Midbrain (tissue), 1 donor: ENCODE measurements at regions not wholly inside any gene's neighbourhood (a gene's known extent, or its start where the extent isn't known, plus 50 kb on each side); places are given as distances from the start of the nearest gene placed in this dataset.

Experiments used
- DNase-seq: peaks from one replicate; lab custom pipeline; 2025; lab: John Stamatoyannopoulos, UW

DNA sequence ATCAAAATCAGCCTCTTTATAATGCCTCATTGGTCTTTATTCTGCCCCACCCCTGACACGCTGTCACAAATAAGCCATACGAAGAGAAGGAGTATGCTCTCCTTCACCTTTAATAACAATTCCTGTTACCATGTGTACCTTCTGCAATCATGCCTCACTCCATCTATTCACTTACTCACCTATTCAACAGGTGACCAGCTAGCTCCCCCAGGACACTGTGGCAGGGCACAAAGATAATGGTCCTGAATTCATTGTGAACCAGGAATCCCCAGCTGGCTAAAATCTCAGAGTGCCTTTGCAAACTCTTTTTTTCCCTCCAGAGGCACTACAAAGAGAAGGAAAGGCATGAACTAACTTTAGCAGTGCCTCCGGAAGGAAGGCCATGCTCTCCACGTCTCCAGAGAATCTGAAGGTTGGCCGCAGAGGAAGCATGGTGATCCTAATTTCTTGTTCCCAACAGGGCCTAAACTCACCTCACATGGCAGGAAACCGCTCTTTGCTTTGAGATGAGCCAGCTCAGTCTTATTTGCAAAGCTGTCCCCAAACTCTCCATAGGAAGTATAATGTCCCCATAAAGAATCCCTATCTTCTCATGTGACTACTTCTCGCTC lies 590.3 kb downstream of the BUD13 start:
- no peak for DNase-seq

GRCh38 chr11:116180806-116181600 lies 591.8 kb downstream of the BUD13 start:
- no peak for DNase-seq

DNA sequence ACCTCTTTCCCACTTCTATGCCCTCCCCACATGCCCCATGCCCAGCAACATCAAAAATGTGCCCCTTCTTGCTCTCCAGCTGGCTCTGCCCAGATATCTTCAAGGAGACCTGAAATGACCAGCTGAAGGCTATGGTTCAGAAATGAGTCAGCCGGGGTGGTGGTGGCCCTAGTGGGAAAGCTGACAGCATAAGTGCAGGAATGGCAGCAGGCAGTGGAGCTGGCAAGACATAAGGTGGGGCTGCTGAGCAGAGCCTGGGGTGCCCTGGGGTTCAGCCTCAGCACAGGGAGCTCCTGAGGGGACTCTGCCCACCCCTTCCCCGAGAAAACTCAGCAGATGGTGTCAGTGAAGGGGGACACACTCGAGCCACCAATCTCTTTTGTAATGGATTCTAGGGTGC lies 593.4 kb downstream of the BUD13 start:
- no peak for DNase-seq

- no peak for DNase-seq
Measured at GRCh38 chr11:116177521-116178210, 595.1 kb downstream of the BUD13 start.

DNA sequence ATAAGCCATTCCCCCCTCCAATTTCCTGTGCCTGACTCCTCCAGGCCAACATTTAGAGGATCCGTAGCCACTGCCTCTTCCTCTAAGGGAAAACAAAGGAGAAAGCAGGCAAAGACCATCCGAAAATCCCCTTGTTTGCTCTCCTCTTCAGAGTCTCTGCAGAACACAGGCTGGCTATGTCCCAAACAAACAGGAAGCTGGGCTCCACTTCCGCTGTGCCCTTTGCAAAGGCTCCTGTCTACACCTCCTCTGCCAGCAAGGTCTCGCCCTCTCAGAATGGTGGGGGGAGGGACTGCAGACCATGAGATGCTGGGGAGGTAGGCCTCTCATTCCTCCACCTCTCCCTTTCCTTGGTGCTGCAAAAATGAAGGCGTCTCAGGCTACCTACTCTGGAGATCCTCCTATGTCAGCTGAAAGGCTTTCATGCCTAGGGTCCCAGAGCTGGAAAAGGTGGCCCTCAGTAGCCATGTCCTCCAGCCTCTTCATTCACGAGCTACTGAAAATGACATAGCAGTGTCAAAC lies 596.2 kb downstream of the BUD13 start:
- DNase-seq, result no peak

DNA sequence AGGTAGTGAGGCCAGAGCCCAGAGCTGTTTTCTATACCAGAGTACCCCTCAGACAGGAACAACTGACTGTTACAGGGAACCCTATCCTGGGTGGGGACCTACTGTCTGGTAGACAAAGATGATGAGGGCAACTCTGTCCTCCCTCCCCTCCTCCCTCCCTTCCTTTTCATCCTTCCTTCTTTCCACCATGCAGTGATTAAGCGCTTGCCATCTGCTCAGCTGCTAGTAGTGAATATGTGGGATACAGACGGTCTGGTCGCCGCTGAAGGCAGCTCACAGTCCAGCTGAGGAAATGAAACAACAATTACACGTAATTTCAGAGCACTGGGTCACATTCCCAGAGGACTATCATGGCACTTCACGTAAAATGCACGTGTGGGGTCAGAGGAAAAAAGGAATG lies 597.1 kb downstream of the BUD13 start:
- DNase-seq, result no peak

DNA sequence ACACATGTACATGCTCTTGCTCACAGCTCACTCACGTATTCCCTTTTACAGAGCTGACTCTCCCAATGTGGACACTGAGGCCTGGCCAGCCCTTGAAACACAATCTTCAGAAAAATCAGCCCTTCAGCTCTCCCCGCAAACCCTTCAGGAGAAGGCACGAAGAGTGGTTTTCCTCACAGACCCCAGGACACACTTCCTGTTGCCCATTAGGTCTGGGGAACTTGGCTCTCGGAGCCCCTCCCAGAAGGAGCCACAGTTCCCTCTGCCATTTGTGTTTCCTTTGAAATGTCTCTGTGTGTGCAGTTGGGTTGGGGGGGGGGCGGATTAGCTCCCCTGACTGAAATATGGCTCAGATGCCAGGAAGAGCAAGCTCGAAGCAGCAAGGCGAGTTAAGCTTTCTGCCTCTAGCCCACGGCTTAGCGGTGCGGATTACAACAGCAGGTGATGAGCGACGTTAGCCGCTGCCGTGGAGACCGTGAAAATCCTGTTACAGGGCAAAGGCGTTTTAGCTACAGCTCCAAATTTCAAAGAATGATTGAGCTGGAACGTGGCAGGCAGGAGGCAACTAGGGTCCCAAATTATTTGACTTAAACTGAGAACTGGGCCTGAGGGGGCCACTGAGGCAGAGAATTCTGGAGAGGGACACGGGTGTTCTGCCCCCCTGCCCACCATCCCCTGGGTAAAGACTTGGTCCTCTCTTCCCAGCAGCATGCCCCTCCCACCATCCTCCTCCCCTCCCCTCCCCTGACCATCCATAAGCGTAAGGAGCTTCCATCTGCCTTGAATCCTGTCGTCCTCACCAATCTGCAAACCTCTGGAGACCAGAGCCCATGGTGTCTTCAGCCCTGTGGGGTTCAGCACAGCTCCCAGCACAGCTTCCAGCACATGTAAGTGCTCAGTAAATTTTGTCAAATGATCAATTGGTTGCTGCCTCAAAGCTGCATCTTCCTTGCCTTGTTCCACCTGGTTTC lies 598.6 kb downstream of the BUD13 start:
- DNase-seq, result no peak

DNA sequence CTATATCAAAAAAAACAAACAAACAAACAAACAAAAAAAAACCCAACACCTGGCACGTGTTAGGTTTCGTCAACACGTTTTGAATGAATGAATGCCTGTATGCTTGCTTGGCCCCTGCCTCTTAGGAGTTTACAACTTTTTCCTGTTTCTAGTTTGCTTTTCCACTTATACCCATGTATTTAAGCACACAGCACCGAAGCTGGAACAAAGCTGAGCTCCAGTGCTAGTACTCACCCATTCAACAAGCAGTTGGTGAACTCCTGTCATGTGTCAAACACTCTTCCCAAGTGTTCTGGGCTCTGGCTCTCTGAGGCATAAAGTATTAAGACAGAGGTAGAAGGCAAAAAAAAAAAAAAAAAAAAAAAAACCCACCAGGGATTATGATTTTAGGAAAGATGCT lies 599.3 kb downstream of the BUD13 start:
- no peak for DNase-seq

- no peak for DNase-seq
Measured at GRCh38 chr11:116172851-116173250, 599.9 kb downstream of the BUD13 start.

DNA sequence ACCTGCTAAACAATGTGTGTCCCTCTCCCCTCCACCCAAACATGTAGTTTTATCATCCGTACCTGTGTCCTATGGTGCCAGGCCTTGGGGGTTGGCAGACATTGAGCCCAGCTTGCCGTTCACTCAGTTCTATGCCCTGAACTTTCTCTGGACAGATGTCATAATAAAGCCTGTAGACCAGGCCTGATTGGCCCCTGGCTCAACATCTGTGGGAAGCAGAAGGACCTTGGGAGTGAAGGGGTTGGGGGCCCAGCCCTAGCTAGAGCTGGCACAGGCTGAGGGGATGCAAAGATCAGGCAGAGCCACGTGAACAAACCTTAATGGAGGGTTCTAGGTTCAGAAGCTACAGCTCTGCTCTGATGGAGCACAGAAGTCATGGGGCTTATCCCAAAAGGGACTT lies 600.6 kb downstream of the BUD13 start:
- no peak for DNase-seq

- no peak for DNase-seq
Measured at GRCh38 chr11:116171271-116172140, 601.3 kb downstream of the BUD13 start.

DNA sequence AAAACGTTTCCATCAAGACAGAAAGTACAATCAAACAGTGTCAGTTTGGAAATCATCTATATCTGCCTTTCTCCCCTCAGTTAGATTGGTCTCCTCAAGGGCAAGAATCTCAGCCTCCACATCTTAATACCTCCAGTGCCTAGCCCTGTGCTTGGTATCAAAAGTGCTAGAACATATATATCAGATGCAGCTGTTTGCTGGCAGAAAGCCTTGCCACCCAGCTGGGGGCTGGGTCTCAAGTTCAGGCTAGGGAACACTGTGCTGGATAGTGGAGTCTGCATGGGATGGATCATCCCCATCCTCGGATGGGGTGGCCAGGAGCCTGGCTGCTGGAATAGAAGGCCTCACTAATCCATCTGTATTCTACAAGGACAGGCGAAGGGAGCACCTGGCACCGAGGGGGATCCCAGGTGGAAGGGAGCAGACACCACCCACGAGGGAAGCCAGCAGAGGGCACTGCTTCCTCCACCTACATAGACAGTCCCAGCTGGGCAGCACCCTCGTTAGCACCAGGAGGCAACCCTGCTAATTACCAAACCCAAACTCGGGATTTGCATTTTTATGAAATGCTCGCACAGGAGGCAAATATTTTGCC lies 602.2 kb downstream of the BUD13 start:
- no peak for DNase-seq

DNA sequence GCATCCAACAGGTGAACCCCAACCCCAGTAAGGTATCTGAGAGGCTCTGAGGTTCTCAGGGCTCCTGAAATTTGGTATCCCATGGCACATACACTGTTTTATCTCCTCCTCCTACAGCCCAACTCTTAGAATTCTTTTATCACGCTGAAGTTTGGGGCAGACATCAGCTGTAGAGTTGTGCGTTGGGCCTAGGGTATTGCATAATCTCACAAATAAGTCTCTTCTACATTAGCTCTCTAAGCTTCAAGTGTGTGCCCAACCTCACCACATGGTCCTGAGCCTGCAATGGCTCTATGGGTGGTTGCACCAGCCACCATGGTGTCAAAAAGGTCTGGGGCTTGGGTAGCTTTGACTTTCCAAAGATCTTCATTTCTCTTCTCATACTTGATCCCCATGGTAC lies 603.0 kb downstream of the BUD13 start:
- no peak for DNase-seq

- no peak for DNase-seq
Measured at GRCh38 chr11:116168459-116168787, 604.4 kb downstream of the BUD13 start.

- no peak for DNase-seq
Measured at GRCh38 chr11:116167706-116168458, 604.9 kb downstream of the BUD13 start.

DNA sequence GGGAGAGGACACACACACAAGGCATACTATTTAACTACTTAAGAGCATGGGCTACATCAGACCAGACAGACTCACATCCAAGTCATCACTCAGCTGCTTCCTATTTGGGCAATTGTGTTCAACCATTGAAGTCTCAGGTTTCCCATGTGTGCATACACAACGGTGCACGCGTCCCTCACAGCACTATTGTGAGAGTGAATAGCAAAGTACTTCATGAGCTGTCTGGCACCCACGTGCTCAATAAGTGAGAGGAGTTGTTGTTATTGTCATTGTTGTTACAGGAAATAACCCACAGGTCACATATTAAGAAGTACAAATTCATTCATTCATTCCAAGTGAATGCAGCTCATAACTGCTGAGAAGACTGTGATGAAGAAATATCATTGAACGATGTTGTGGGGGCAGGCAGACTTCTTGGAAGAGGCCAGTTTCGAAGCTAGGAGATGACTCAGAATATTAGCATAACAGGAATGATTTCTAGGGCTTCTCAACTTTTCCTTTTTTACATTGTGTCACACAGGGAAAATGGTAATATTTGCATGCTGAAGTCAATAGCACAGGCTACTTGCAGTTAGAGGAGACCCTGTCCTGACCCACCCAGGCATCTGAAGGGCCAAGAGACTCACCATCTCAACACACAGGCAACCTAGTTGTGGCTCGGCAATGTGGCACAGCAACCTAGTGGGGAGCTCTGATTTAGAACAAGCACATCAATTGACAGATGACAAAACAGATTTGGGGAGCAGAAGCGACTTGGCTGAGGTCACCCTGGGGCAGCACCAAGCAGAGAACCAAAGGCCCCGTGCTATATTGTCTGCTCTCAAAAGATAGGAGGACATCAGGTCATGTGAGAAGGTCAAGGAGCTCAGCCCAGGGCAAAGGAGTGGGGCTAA lies 606.0 kb downstream of the BUD13 start:
- DNase-seq, result no peak

DNA sequence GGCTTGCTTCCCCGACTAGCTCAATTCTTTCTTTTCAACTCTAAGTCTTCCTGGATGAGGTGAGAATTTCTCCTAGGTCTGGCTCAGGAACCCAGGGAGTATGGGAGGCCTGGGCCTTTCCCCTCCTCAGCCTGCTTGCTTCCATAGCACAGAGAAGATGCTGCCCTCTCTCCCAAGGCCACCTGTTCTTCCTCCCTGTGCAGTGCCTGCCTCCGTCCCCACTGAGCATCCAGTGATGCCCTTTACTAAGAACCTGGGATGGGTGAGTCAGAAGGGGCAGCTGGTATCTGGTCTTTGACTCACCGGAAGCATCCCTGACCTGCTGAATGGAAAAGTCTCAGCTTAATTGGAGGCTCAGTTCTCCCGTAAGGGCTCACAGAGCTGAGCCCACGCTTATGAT lies 607.9 kb downstream of the BUD13 start:
- no peak for DNase-seq

DNA sequence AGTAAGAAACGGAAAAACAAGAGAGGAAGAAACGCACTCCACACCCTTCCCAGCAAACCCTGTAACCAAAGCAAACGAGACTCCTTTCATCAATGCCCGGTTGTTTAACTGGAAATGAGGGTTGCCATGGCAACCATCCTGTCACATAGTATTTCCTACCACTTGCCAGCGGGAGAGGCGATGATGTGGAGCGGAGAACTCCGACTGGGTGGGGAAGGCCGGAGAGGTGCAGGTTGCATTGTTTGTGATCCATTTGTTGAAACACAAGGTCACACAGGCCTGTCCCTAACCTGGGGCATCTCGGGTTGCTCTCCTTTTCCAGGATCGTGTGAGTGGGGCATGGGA lies 609.9 kb downstream of the BUD13 start:
- no peak for DNase-seq
